Caco-2 (cell line): ENCODE measurements at regions not wholly inside any gene's neighbourhood (a gene's known extent, or its start where the extent isn't known, plus 50 kb on each side); places are given as distances from the start of the nearest gene placed in this dataset.

ENCODE experiments used
- BruUV-seq: library from RNA; stranded (reverse); fragments of 400-500 nt; replicated peaks from 2 replicates; lab custom pipeline; 2021; lab: Mats Ljungman, UMichigan
- CTCF ChIA-PET: fragments of 300-600 bp; sonication (Branson Sonifier 250); formaldehyde crosslinking; loops from one replicate; lab custom pipeline; 2022; ENCODE audit warnings: antibody characterized with exemption; lab: Charles Lee
- POLR2A ChIA-PET: fragments of 300-600 bp; sonication (Branson Sonifier 250); formaldehyde crosslinking; loops from one replicate; lab custom pipeline; 2022; ENCODE audit warnings: antibody characterized with exemption; lab: Charles Lee
- DNase-seq, 2 experiments: peaks; one replicate each; pipeline versions ENCODE4 v3.0.0 to v3.0.0-alpha.2; 2020 to 2022
- H3K27me3 ChIP-seq: replicated peaks from 2 replicates; pipeline ENCODE4 v1.6.0; 2011; ENCODE audit warnings: low read length; ENCODE audit not compliant: control insufficient read depth, insufficient read depth
- H3K36me3 ChIP-seq: 2 replicates; pipeline ENCODE4 v1.5.1; 2011; ENCODE audit warnings: low read length; ENCODE audit not compliant: control insufficient read depth, insufficient read depth
- H3K4me1 ChIP-seq: fragments of 250-450 bp; sonication (Bioruptor Pico); 2 replicates; pipeline ENCODE4 v1.5.1; 2020; ENCODE audit warnings: mild to moderate bottlenecking
- H3K4me3 ChIP-seq: 2 replicates; pipeline ENCODE4 v1.5.1; 2011; ENCODE audit warnings: low read depth, mild to moderate bottlenecking, control low read depth, low read length
- H3K9me3 ChIP-seq: fragments of 250-450 bp; sonication (Bioruptor Pico); 2 replicates; pipeline ENCODE4 v1.5.1; 2020; ENCODE audit warnings: mild to moderate bottlenecking, moderate library complexity
- H3K27ac Mint-ChIP-seq: one replicate; pipeline ENCODE4 v1.8.0; 2022; ENCODE audit warnings: mixed read lengths; ENCODE audit not compliant: unreplicated experiment
- H3K27me3 Mint-ChIP-seq: one replicate; pipeline ENCODE4 v1.8.0; 2022; ENCODE audit warnings: mixed read lengths; ENCODE audit not compliant: insufficient read depth, unreplicated experiment
- H3K36me3 Mint-ChIP-seq: one replicate; pipeline ENCODE4 v1.8.0; 2022; ENCODE audit warnings: mild to moderate bottlenecking, mixed read lengths; ENCODE audit not compliant: insufficient read depth, unreplicated experiment
- H3K4me1 Mint-ChIP-seq: one replicate; pipeline ENCODE4 v1.8.0; 2022; ENCODE audit warnings: low read depth, mixed read lengths; ENCODE audit not compliant: unreplicated experiment
- H3K4me3 Mint-ChIP-seq: one replicate; pipeline ENCODE4 v1.8.0; 2022; ENCODE audit warnings: mild to moderate bottlenecking, moderate library complexity, mixed read lengths; ENCODE audit not compliant: unreplicated experiment
- H3K9me3 Mint-ChIP-seq: one replicate; pipeline ENCODE4 v1.8.0; 2022; ENCODE audit warnings: mixed read lengths; ENCODE audit not compliant: unreplicated experiment
- intact Hi-C: fragments of 100-400 bp; cut with micrococcal nuclease; formaldehyde crosslinking; loops from one replicate; pipeline ENCODE4 v1.10.0; 2022; ENCODE audit not compliant: unreplicated experiment
- TF ChIP-seq, protein P1 (sequence below), 2 experiments: fragments of 200-600 bp in 1 of 2; IDR thresholded peaks; 1 replicate in 1 of 2; 2 replicates in 1 of 2; pipeline versions ENCODE4 v1.5.1 to v1.8.0; 2011 to 2022; ENCODE audit warnings: antibody characterized with exemption in 1 of 2, control low read depth in 1 of 2, inconsistent platforms in 1 of 2, low read depth in 1 of 2, low read length in 1 of 2, mild to moderate bottlenecking in 1 of 2, moderate library complexity in 1 of 2; ENCODE audit not compliant: insufficient read depth in 1 of 2, severe bottlenecking in 1 of 2, unreplicated experiment in 1 of 2

DNA sequence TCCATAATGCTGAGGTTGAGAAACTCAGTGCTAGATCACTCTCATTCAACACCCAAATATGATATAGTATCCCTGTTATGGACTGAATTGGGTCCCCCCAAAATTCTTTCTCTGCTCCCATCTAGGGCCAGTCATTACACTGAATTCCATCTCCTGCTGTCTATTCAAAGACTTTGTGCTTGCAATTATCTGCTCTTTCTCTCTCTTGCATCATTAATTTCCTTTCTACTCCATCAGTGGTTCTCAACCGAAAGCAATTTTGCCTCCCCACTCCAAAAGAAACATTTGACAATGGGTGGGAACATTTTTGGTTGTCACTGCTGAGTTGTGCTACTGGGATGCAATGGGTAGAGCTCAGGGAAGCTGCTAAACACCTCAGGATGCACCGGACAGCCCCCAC, 271.5 kb upstream of the CDYL start:
- peaks cover 26% of the 10 kb centered on the region for H3K9me3 Mint-ChIP-seq
- no peaks in the 10 kb centered on the region for H3K4me1 Mint-ChIP-seq
- POLR2A ChIA-PET = no interaction called here

DNA sequence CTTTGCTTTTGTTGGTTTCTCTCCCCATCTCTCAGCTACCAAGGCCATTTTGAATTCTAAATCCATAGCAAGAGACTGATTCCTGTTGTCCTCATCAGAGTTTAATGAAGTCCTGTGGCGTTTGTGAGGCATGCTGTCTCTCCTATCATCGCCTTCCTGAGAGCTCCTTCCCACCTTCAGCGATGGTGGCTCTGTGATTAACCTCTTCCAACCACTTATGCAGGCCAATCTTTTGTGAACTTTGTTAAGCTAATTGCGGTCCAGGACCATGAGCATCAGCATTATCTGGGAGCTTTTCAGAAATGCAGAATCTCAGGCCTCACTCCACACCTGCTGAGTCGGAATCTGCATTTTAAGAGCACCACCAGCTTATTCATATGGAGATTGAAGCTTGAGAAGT, 272.5 kb upstream of the CDYL start:
- DNase-seq = no peak
- H3K9me3 Mint-ChIP-seq = peaks cover 16% of the 10 kb centered on the region
- H3K4me3 Mint-ChIP-seq = no peak overlapping the region
- Histone ChIP-seq H3K36me3 (no peaks in the 10 kb centered on the region), H3K4me1 (no peaks in the 10 kb centered on the region), H3K4me3 (no peak overlapping the region), H3K27me3 (no peaks in the 10 kb centered on the region), H3K9me3 (no peaks in the 10 kb centered on the region)
- H3K27me3 Mint-ChIP-seq = peaks cover 4% of the 10 kb centered on the region
- H3K27ac Mint-ChIP-seq = no peak overlapping the region
- no peaks in the 10 kb centered on the region for H3K4me1 Mint-ChIP-seq
- ChIA-PET POLR2A (no interaction called here), CTCF (no interaction called here)
- TF ChIP-seq, protein P1, sequence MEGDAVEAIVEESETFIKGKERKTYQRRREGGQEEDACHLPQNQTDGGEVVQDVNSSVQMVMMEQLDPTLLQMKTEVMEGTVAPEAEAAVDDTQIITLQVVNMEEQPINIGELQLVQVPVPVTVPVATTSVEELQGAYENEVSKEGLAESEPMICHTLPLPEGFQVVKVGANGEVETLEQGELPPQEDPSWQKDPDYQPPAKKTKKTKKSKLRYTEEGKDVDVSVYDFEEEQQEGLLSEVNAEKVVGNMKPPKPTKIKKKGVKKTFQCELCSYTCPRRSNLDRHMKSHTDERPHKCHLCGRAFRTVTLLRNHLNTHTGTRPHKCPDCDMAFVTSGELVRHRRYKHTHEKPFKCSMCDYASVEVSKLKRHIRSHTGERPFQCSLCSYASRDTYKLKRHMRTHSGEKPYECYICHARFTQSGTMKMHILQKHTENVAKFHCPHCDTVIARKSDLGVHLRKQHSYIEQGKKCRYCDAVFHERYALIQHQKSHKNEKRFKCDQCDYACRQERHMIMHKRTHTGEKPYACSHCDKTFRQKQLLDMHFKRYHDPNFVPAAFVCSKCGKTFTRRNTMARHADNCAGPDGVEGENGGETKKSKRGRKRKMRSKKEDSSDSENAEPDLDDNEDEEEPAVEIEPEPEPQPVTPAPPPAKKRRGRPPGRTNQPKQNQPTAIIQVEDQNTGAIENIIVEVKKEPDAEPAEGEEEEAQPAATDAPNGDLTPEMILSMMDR (IDR thresholded peaks at IDR 0.05; ENCODE audit: insufficient read depth in 1 of 2, low read depth in 1 of 2, low read length in 1 of 2, severe bottlenecking in 1 of 2, unreplicated experiment in 1 of 2) = no peak
- intact Hi-C loops = no loop called here
- no TSS peak for BruUV-seq
- peaks cover under 1% of the 10 kb centered on the region for H3K36me3 Mint-ChIP-seq

More for the DNA sequence above, 271.5 kb upstream of the CDYL start:
- H3K36me3 Mint-ChIP-seq = peaks cover 9% of the 10 kb centered on the region
- H3K27ac Mint-ChIP-seq = no peak overlapping the region
- no peak overlapping the region for H3K4me3 ChIP-seq
- CTCF ChIA-PET = no interaction called here
- no peak for DNase-seq
- no peak overlapping the region for H3K4me3 Mint-ChIP-seq
- no peaks in the 10 kb centered on the region for H3K9me3 ChIP-seq
- no peaks in the 10 kb centered on the region for H3K4me1 ChIP-seq
- TF ChIP-seq, protein P1 (IDR thresholded peaks at IDR 0.05; ENCODE audit: insufficient read depth in 1 of 2, low read depth in 1 of 2, low read length in 1 of 2, severe bottlenecking in 1 of 2, unreplicated experiment in 1 of 2) = no peak
- BruUV-seq = no TSS peak
- no peaks in the 10 kb centered on the region for H3K27me3 ChIP-seq
- H3K27me3 Mint-ChIP-seq = peaks cover 4% of the 10 kb centered on the region
- no peaks in the 10 kb centered on the region for H3K36me3 ChIP-seq
- intact Hi-C loops = no loop called here

DNA sequence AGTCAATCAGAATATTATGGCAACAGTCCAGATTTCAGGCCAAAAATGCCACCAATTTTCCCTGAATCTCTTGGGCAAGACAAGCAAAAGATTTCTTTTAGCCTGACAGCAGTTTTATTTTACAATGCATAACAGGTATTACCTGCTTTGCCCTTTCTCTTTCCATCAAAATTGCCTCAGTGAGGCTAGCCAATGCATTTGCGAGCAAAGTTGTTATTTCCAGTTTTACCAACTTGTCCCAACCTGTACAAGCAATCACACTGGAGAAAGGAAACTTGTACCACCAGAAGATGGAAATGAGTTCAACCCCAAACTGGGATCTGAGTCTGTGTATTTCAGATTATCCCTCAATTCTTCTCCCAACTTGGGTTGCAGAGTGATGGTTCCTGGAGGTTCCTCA, 279.9 kb upstream of the CDYL start:
- H3K27me3 ChIP-seq = no peaks in the 10 kb centered on the region
- no peaks in the 10 kb centered on the region for H3K9me3 Mint-ChIP-seq
- BruUV-seq = no TSS peak
- ChIA-PET CTCF (no interaction called here), POLR2A (no interaction called here)
- no peaks in the 10 kb centered on the region for H3K4me1 Mint-ChIP-seq
- H3K27ac Mint-ChIP-seq = no peak overlapping the region
- no peaks in the 10 kb centered on the region; the same call in 1 of the 2 replicates for H3K9me3 ChIP-seq
- intact Hi-C loops = no loop called here
- H3K4me3 ChIP-seq = no peak overlapping the region
- H3K36me3 ChIP-seq = no peaks in the 10 kb centered on the region
- TF ChIP-seq, protein P1 (IDR thresholded peaks at IDR 0.05; ENCODE audit: insufficient read depth in 1 of 2, low read depth in 1 of 2, low read length in 1 of 2, severe bottlenecking in 1 of 2, unreplicated experiment in 1 of 2) = no peak
- peaks cover 2% of the 10 kb centered on the region for H3K27me3 Mint-ChIP-seq
- DNase-seq = no peak
- no peak overlapping the region for H3K4me3 Mint-ChIP-seq
- H3K36me3 Mint-ChIP-seq = no peaks in the 10 kb centered on the region
- H3K4me1 ChIP-seq = no peaks in the 10 kb centered on the region
